NCI-H1417 treated with DMSO at 0.1 percent for 48 hours (cell line): ENCODE measurements at regions not wholly inside any gene's neighbourhood (a gene's known extent, or its start where the extent isn't known, plus 50 kb on each side); places are given as distances from the start of the nearest gene placed in this dataset.

ENCODE experiments used
- DNase-seq: peaks from one replicate; lab custom pipeline; 2025; lab: John Stamatoyannopoulos, UW

GRCh38 chr10:88083597-88083989, 220.2 kb downstream of the PTEN start:
- DNase-seq: no peak

- DNase-seq: no peak
These were observed 222.9 kb downstream of the PTEN start for GRCh38 chr10:88086187-88086960.

- DNase-seq: no peak
These were observed 225.3 kb downstream of the PTEN start for GRCh38 chr10:88088441-88089340.

- DNase-seq: no peak
These were observed 226.1 kb downstream of the PTEN start for GRCh38 chr10:88089498-88089897.

- DNase-seq: no peak
These were observed 227.3 kb downstream of the PTEN start for GRCh38 chr10:88090568-88091214.

DNA sequence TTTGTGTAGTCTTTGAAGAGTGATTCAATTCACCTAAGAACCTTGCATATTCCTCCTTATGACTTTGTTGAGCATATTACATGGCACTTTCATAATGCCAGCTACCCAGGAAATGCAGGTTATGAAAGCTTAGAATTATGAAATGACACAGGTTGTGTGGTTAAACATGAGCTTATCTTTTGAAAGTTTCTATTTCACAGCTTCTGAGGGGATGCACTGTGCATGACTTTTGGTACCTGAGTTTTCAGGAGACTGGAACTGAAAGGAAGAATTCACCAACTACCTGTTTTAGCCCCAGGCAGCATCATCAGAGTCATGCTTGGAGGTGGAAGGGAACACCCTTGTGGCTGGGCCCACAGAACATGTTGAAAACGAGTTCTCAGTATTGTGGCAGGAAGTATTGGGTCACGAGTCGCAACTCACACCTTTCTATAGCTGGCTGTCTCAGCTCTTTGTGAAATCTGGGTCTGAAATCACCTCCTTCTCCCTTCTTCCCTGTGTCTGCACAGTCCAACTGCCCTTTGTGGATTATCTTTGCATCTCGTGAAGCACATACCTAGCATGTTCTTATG, 228.2 kb downstream of the PTEN start:
- no peak for DNase-seq

DNA sequence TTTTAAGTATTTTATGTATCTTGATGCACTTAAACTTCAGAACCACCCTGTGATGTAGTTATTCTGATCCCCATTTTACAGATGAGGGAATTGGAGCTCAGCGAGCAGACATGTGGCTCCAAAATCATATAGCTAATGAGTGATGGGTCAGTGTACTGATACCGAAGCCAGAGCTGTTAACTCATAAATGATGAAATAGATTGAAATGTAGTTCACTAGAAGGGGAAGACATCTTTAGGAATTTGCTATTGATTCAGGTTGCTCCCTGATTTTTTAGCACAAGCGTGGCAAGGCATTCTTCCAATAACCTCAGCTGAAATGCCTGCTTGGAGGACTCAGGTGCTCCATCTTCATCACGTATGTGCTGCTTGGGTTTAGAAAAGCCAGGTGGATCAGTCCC, 228.8 kb downstream of the PTEN start:
- DNase-seq: no peak

GRCh38 chr10:88092973-88093372, 229.5 kb downstream of the PTEN start:
- DNase-seq: no peak

DNA sequence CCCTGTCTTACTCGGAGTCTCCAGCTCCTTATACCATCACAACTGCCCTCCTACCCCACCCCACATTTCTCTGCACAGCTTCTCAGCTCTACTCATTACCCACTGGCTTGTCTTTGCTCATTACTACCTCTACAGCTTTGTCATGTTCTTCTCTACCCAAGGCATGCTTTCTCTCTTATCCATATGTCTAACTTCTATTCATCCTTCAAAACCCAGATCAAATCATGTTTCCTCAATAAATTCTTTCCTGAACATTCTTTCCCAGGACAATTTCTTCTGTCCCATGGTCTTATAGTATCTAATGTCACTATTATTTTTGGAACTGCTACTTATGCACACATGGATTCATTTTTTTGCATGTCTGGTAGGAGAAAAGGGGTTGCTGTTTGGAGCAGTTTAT, 231.4 kb downstream of the PTEN start:
- DNase-seq: no peak

- DNase-seq: no peak
These were observed 231.8 kb downstream of the PTEN start for GRCh38 chr10:88095223-88095721.

DNA sequence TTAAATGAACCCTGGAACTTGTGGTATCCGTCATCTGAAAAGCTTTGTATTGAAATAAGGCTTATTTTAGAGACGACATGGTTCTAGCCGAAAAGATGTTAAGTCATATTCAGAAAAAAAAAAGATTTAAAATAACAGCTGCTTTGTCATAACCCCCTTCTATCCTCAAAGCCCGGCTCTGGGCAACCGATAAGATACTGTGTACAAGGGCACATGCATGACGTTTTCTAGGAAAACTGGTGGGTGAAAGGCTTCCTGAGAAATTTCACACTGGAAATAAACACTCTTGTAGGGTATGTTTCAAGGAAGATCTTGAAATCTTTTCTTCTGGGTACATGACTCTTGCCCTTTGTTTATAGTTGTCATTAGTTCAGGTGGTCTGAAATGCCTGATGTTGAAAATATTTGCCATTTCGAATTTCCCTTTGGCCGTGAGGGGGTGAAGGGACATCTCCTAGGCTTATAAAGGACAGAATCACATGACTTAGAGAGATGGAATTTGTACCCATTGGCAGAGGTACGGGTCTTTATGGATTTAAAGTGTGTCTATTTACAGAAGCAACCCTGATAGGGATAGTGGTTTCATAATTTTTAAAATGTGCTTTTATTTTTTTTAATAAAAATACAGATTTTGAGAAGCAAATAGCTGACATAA, 232.5 kb downstream of the PTEN start:
- no peak for DNase-seq

DNA sequence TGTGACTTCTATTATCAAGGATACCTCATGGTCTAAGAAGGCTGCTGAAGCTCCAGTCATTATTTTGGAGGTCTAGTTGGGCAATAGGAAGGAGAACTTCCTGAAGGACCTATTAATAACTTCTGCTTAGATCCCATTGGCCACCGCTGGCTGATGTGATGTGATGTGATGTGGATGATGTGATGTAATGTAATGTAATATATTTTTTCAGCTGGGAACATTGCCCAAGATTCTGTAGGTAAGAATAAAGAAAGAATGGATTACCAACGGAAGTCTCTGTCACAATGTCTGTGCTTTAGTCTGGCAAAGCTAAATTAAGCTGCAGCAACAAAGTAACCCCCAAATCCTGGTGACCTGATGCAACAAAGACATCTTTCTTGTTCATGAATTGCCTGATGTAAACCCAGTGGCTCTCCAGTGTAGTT, 233.7 kb downstream of the PTEN start:
- no peak for DNase-seq

DNA sequence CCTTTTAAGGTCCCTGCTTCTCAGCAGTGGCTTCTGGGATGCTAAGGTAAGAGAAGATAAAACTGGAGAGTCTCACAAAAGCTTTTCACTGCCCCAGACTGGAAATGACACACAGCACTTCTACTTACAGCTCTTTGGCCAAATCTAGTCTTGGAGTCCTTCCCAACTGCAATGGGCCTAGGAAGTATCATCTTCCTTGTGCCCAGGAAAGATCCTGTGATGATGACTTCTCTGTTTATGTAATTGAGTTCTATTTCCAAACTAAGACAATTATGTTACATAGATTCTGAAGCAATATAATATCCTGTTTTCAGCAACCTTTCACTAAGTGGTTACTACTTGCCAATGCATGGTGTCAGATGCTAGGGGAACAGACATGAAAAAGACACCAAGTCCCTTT, 234.1 kb downstream of the PTEN start:
- DNase-seq: no peak

DNA sequence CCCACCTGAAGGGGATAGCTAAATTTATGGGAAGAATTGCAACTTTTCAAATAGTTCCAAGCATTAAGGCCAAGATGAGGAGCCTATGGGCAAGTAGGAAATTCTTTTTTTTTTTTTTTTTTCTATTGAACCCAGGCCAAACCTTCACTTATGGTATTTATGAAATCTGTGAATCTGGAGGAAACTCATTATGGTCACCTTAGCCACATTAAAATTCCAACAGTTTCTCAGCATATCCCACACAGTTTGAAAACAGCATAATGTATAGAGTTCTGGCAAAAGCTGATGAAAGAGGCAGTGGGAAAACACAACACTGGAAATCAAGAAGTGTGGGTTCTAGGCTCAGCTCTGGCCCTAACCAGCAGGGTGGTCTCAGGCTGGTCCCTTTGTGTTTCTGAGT, 236.9 kb downstream of the PTEN start:
- DNase-seq: no peak

GRCh38 chr10:88101666-88102065, 238.2 kb downstream of the PTEN start:
- DNase-seq: no peak

DNA sequence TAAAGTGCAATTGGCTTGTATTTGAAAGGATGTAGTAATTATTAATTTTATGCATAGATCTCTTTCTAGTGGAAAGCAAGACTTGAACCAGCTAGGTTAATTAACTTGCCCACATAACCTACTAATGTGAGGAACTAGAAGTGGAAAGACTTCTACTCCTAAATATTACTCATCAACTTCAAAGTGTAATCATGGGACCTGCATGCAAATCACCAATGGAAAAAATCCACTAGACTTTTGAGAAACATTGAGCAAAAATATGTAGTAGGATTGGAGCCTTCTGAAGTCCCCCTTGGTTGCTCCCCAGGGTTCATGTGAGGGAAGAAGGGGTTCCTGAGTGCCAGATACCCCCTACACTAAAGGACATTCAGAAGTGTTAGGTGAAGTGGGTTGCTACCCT, 240.2 kb downstream of the PTEN start:
- no peak for DNase-seq

DNA sequence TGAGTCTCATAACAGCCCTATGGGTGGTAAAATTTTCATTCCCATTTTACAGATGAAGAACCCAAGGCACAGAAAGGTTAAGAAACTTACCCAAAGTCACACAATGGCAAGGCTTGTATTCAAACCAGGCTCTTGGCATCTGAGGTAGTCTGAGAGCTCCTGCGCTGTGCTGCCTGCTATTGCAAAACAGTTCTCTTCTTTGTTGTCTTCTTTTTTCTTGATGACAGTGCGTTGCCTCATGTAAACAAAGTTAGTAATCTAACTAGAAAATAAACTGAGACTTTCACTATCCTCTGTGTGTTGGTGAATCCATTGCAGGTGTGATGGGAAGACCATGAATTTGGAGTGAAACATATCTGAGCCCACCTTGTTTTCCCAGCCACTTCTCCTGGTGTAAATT, 240.8 kb downstream of the PTEN start:
- DNase-seq: no peak

GRCh38 chr10:88106366-88106765, 242.9 kb downstream of the PTEN start:
- DNase-seq: no peak

DNA sequence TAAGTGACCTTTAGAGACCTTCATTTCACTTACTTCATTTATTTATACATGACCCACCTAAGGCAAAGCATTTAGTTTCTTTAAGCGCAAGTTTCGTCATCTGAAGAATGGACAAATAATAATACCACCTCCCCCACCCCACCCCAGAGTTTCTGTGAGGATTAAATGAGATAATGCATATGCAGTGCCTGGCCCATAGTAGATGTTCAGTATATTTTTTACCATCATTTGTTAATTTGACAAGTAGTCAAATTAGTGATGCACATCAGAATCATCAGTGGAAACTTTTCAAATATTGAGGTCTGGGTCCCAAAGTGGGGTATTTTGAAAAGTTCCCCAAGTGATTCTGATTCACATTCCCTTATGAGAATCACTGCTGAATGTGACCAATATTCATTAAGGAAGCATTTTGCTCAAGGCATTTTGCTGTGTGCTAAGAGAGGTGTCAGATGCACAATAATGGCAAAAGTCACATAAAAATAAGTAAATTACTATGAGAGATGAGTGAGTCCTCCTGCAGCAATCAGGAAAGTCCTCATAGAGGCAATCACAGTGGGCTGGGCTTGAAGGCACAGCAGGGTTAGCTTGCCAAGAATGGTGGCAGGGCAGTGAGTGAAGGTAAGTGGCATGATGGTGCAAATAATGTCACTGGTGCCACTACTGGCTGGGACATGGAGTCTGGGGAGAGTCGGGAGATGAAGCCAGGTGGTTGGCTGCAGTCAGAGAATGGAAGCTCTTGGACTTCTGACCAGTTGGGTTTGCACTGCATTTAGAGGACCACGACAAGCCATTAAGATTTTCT, 244.1 kb downstream of the PTEN start:
- DNase-seq: no peak

DNA sequence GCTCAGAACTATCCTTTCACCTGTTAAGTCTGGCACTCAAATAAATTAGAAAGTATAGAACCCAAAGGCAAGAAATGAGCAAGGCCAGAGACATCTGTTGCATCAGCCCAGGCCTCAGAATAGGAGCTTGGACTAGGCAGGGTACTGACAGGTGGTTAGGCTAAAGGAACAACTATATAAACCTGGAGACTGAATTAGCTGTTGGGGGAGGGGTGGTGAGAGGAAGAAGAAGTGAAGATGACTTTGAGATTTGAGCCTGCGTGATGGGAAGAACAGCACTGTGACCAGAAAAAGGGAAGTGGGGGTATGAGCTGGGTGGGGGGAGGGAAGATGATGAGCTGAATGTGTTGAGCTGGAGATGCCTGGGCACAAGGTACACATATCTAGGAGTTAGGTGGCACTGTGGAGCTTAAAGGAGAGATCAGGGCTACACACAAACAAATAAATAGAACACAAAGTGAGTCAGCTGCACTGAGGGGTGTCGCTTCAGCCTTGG, 244.7 kb downstream of the PTEN start:
- DNase-seq: no peak

GRCh38 chr10:88110355-88110754, 246.9 kb downstream of the PTEN start:
- DNase-seq: no peak
